ENCODE measurements at regions not wholly inside any gene's neighbourhood (a gene's known extent, or its start where the extent isn't known, plus 50 kb on each side); places are given as distances from the start of the nearest gene placed in this dataset.

DNA sequence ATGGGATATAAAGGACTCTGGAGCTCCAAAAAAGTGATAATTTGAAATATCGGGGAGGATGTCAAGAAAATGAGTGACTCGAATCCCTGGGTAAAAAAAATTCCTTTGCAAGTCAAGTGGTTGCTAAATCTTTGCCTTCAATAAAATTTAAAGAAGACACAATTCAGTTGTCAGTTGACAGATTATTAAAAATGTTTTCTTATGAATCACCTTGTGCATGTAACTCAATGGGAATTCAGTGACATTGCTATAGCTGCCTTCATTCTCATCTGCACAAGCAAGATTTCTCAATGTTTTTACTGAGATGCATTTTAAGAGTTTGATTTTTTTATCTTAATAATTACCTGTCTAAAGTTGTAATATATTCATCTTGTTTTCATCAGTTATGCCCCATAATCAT is 264.0 kb upstream of the IL12A start (continued):
- TF ChIP-seq ZNF18 (tag by site-specific recombination; IDR thresholded peaks at IDR 0.05) (no peak), ZNF2 (tag by site-specific recombination; IDR thresholded peaks at IDR 0.05) (no peak), FEZF1 (tag by site-specific recombination; IDR thresholded peaks at IDR 0.05) (no peak), ZNF138 (tag by site-specific recombination; IDR thresholded peaks at IDR 0.05; ENCODE audit: borderline replicate concordance) (no peak), ZNF677 (tag by site-specific recombination; IDR thresholded peaks at IDR 0.05) (no peak), ZBTB48 (tag by site-specific recombination; IDR thresholded peaks at IDR 0.05) (no peak), OSR2 (tag by site-specific recombination; IDR thresholded peaks at IDR 0.05) (no peak)
- TF ChIP-seq, protein P1, sequence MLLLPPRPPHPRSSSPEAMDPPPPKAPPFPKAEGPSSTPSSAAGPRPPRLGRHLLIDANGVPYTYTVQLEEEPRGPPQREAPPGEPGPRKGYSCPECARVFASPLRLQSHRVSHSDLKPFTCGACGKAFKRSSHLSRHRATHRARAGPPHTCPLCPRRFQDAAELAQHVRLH (tag by site-specific recombination; IDR thresholded peaks at IDR 0.05): no peak
- TF ChIP-seq, protein P2, sequence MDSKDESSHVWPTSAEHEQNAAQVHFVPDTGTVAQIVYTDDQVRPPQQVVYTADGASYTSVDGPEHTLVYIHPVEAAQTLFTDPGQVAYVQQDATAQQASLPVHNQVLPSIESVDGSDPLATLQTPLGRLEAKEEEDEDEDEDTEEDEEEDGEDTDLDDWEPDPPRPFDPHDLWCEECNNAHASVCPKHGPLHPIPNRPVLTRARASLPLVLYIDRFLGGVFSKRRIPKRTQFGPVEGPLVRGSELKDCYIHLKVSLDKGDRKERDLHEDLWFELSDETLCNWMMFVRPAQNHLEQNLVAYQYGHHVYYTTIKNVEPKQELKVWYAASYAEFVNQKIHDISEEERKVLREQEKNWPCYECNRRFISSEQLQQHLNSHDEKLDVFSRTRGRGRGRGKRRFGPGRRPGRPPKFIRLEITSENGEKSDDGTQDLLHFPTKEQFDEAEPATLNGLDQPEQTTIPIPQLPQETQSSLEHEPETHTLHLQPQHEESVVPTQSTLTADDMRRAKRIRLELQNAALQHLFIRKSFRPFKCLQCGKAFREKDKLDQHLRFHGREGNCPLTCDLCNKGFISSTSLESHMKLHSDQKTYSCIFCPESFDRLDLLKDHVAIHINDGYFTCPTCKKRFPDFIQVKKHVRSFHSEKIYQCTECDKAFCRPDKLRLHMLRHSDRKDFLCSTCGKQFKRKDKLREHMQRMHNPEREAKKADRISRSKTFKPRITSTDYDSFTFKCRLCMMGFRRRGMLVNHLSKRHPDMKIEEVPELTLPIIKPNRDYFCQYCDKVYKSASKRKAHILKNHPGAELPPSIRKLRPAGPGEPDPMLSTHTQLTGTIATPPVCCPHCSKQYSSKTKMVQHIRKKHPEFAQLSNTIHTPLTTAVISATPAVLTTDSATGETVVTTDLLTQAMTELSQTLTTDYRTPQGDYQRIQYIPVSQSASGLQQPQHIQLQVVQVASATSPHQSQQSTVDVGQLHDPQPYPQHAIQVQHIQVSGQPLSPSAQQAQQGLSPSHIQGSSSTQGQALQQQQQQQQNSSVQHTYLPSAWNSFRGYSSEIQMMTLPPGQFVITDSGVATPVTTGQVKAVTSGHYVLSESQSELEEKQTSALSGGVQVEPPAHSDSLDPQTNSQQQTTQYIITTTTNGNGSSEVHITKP (tag by site-specific recombination; IDR thresholded peaks at IDR 0.05): no peak

DNA sequence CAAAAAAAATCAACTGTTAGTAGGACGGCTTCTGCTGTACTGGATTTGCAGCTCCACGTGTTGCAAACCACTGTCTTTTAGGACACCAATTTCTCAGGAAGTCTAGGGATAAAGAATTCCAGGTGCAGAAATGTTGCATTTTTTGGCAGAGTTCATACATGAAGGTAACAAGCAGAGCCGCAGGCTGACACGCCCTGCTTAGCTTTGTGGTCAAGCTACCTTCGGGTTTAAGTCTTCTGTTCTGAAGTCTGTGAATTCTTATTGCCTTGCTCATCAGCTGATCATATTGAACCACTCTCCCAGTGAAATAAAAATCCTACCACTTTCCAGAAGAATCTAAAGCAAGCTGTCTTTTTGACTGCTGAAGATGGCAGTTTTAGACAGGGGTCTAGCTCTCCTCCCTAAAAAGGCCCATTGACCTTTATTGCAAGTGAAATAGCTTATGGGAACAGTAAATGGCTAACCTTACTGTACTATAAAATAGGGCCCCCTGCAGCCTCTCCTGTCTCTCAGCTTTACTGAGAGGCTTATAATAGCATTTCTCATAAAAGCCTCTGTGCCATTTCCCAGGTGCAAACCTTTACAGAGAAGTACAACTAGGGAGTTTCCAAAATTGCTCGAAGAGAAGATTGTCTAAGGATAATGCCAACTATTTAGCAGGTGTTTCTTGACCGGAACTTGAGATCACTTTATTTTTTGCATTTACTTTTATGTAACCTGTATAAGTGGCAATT is 262.2 kb upstream of the IL12A start:
- ChIA-PET CTCF (interaction anchor here (0.6 to 1.1 kb wide), 4 partner anchors 8 to 106 kb away, joined by 3 read pairs; no protein-coding TSS in a partner anchor), POLR2A (no interaction called here)
- Histone ChIP-seq H3K36me3 (ENCODE audit: control insufficient read depth in 2 of 2, insufficient read depth in 1 of 2, low read length in 2 of 2) (no peaks in the 10 kb centered on the region), H3K4me3 (ENCODE audit: low read depth, low read length) (no peak overlapping the region), H3K9me3 (ENCODE audit: control insufficient read depth, insufficient read depth, low read depth, low read length) (no peaks in the 10 kb centered on the region), H3K27ac (ENCODE audit: extremely low read depth, low read depth, low read length) (no peak overlapping the region), H3K4me1 (ENCODE audit: control insufficient read depth, insufficient read depth, low read length) (peaks cover 7% of the 10 kb centered on the region; the same call in 1 of the 2 replicates)
- no peak for TF ChIP-seq ZNF169 (tag by site-specific recombination; IDR thresholded peaks at IDR 0.05)
- peak; percentile 85 for TF ChIP-seq FEZF1 (tag by site-specific recombination; IDR thresholded peaks at IDR 0.05)

- POLR2A ChIA-PET: interaction anchor here (0.7 kb wide), 1 partner anchor 44 kb away, joined by 3 read pairs; no protein-coding TSS in a partner anchor
- H3K36me3 ChIP-seq (ENCODE audit: control insufficient read depth in 2 of 2, insufficient read depth in 1 of 2, low read length in 2 of 2): no peaks in the 10 kb centered on the region
- no peaks in the 10 kb centered on the region for H3K9me3 ChIP-seq (ENCODE audit: control insufficient read depth, insufficient read depth, low read depth, low read length)
- no peak overlapping the region for H3K4me3 ChIP-seq (ENCODE audit: low read depth, low read length)
- H3K4me1 ChIP-seq (ENCODE audit: control insufficient read depth, insufficient read depth, low read length): peaks cover 7% of the 10 kb centered on the region; the same call in 1 of the 2 replicates
- CTCF ChIA-PET: no interaction called here
- H3K27ac ChIP-seq (ENCODE audit: extremely low read depth, low read depth, low read length): no peak overlapping the region
- TF ChIP-seq REPIN1 (tag by site-specific recombination; IDR thresholded peaks at IDR 0.05; ENCODE audit: low read depth) (no peak), ZFP37 (tag by site-specific recombination; IDR thresholded peaks at IDR 0.05) (no peak), ZNF404 (tag by site-specific recombination; IDR thresholded peaks at IDR 0.05) (no peak), ZNF132 (tag by site-specific recombination; IDR thresholded peaks at IDR 0.05; ENCODE audit: borderline replicate concordance) (no peak), ZNF311 (tag by site-specific recombination; IDR thresholded peaks at IDR 0.05; ENCODE audit: borderline replicate concordance) (no peak), ZBTB1 (tag by site-specific recombination; IDR thresholded peaks at IDR 0.05) (no peak), ZFP3 (tag by site-specific recombination; IDR thresholded peaks at IDR 0.05; ENCODE audit: low read depth) (no peak), ZNF518A (tag by site-specific recombination; conservative IDR thresholded peaks at IDR 0.05; ENCODE audit: low read depth) (no peak), ZNF341 (tag by site-specific recombination; IDR thresholded peaks at IDR 0.05; ENCODE audit: low read depth) (no peak)
- TF ChIP-seq, protein P3, sequence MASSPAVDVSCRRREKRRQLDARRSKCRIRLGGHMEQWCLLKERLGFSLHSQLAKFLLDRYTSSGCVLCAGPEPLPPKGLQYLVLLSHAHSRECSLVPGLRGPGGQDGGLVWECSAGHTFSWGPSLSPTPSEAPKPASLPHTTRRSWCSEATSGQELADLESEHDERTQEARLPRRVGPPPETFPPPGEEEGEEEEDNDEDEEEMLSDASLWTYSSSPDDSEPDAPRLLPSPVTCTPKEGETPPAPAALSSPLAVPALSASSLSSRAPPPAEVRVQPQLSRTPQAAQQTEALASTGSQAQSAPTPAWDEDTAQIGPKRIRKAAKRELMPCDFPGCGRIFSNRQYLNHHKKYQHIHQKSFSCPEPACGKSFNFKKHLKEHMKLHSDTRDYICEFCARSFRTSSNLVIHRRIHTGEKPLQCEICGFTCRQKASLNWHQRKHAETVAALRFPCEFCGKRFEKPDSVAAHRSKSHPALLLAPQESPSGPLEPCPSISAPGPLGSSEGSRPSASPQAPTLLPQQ (tag by site-specific recombination; IDR thresholded peaks at IDR 0.05): no peak
These were observed 261.1 kb upstream of the IL12A start for GRCh38 chr3:159727506-159727905.

All from HEK293 (cell line).